HepG2 (cell line): ENCODE measurements at regions not wholly inside any gene's neighbourhood (a gene's known extent, or its start where the extent isn't known, plus 50 kb on each side); places are given as distances from the start of the nearest gene placed in this dataset.

Source experiments
- ATAC-seq: fragments of 200-7000 bp; cut with Tn5 transposase; 3 replicates; pipeline ENCODE4 v1.9.1; 2020; ENCODE audit warnings: mild to moderate bottlenecking, moderate library complexity
- BruUV-seq: library from RNA; stranded (reverse); fragments of 400-500 nt; replicated peaks from 2 replicates; lab custom pipeline; 2021; lab: Mats Ljungman, UMichigan
- CTCF ChIA-PET: fragments of 300-600 bp; formaldehyde crosslinking; extraction: SDS; loops from one replicate; lab custom pipeline; 2021; ENCODE audit warnings: low total read pairs, inconsistent platforms, low intra/inter-chr PET ratio; lab: Yijun Ruan, JAX
- POLR2A ChIA-PET: fragments of 350-600 bp; sonication (Branson Sonifier 250); formaldehyde crosslinking; loops from one replicate; lab custom pipeline; 2020; ENCODE audit warnings: antibody characterized with exemption, inconsistent platforms; lab: Yijun Ruan, JAX
- DNase-seq: peaks from one replicate; pipeline ENCODE4 v3.0.0-alpha.2; 2015; ENCODE audit warnings: low spot score
- FAIRE-seq: peaks from 3 replicates; lab custom pipeline; 2011; peaks lifted over from hg19 to GRCh38; lab: Jason Lieb, UNC
- H2AFZ ChIP-seq: one replicate; pipeline ENCODE4 v1.6.1; 2011; ENCODE audit warnings: low read length, inconsistent platforms
- H3K27ac ChIP-seq: fragments of 300-600 bp; 3 replicates; pipeline ENCODE4 v1.8.0; 2011; ENCODE audit warnings: mixed run types, mild to moderate bottlenecking, mixed read lengths, low read length, inconsistent platforms; ENCODE audit not compliant: insufficient read depth; ENCODE audit errors: extremely low read length
- H3K27me3 ChIP-seq, 2 experiments: fragments of 200-600 bp in 1 of 2; 2 replicates in 1 of 2; 3 replicates in 1 of 2; pipeline versions ENCODE4 v1.6.0 to v1.8.0; 2011; ENCODE audit warnings: low read length in 2 of 2, mild to moderate bottlenecking in 2 of 2, moderate library complexity in 2 of 2, inconsistent platforms in 1 of 2; ENCODE audit not compliant: insufficient read depth in 2 of 2, control insufficient read depth in 1 of 2
- H3K36me3 ChIP-seq, 2 experiments: fragments of 200-600 bp in 1 of 2; replicated peaks in 1 of 2; 2 replicates in 1 of 2; 3 replicates in 1 of 2; pipeline versions ENCODE4 v1.5.1 to v1.8.0; 2011; ENCODE audit warnings: low read length in 2 of 2, inconsistent platforms in 1 of 2; ENCODE audit not compliant: insufficient read depth in 2 of 2, control insufficient read depth in 1 of 2
- H3K4me1 ChIP-seq: 2 replicates; pipeline ENCODE4 v1.5.1; 2012; ENCODE audit warnings: low read length, inconsistent platforms; ENCODE audit not compliant: insufficient read depth
- H3K4me2 ChIP-seq: 2 replicates; pipeline ENCODE4 v1.6.0; 2011; ENCODE audit warnings: low read depth, low read length, inconsistent platforms
- H3K4me3 ChIP-seq, 3 experiments: fragments of 200-600 bp in 1 of 3; sonication (generic), shearing (Covaris generic) in 1 of 3; replicated peaks in 1 of 3; 2 replicates each; pipeline ENCODE4 v1.5.1; 2011 to 2016; ENCODE audit warnings: low read length in 3 of 3, inconsistent platforms in 2 of 3, low read depth in 2 of 3, mild to moderate bottlenecking in 2 of 3, control low read depth in 1 of 3, mixed read lengths in 1 of 3; ENCODE audit not compliant: insufficient read depth in 1 of 3
- H3K79me2 ChIP-seq: one replicate; pipeline ENCODE4 v1.6.1; 2011; ENCODE audit warnings: low read length, inconsistent platforms; ENCODE audit not compliant: insufficient read depth
- H3K9ac ChIP-seq: 2 replicates; pipeline ENCODE4 v1.6.0; 2011; ENCODE audit warnings: mild to moderate bottlenecking, low read depth, low read length, inconsistent platforms; ENCODE audit not compliant: insufficient read depth
- H3K9me3 ChIP-seq: 2 replicates; pipeline ENCODE4 v1.5.1; 2012; ENCODE audit warnings: mild to moderate bottlenecking, low read length
- H4K20me1 ChIP-seq: 2 replicates; pipeline ENCODE4 v1.6.0; 2011; ENCODE audit warnings: inconsistent platforms, mild to moderate bottlenecking, low read length, moderate library complexity; ENCODE audit not compliant: insufficient read depth
- CEBPB ChIP-seq: IDR thresholded peaks from 2 replicates; pipeline ENCODE4 v1.6.1; 2011; ENCODE audit warnings: low read depth, low read length, improper control_type of control experiment, borderline replicate concordance
- CEBPG ChIP-seq: IDR thresholded peaks from 2 replicates; pipeline ENCODE4 v1.6.1; 2016
- HNF4A ChIP-seq: sonication (generic); formaldehyde crosslinking; IDR thresholded peaks from 2 replicates; pipeline ENCODE4 v1.4.0; 2020; ENCODE audit warnings: missing genetic modification reagents
- MLLT10 ChIP-seq: sonication (generic); formaldehyde crosslinking; IDR thresholded peaks from 2 replicates; pipeline ENCODE4 v1.4.0; 2020; ENCODE audit warnings: missing genetic modification reagents
- NR2F1 ChIP-seq, 2 experiments: fragments of 450-650 bp in 1 of 2; formaldehyde crosslinking in 1 of 2; IDR thresholded peaks; 2 replicates each; pipeline versions ENCODE4 v1.5.0 to v1.6.1; 2016 to 2020; ENCODE audit warnings: mild to moderate bottlenecking in 1 of 2, missing compliant biosample characterization in 1 of 2, missing genetic modification reagents in 1 of 2, moderate library complexity in 1 of 2
- RARA ChIP-seq: IDR thresholded peaks from 2 replicates; pipeline ENCODE4 v1.6.1; 2016; ENCODE audit warnings: missing genetic modification reagents, missing compliant biosample characterization
- WGBS: methylation state at CpG from one replicate; pipeline ENCODE4 v1.1.6; 2017; ENCODE audit warnings: low lambda C conversion rate; 5-methylcytosine and 5-hydroxymethylcytosine counted together
- in situ Hi-C: cut with HindIII; loops from 2 replicates; pipeline ENCODE4 v1.10.0; 2017; ENCODE audit warnings: low pct_unique_long_range_greater_than_20kb; ENCODE audit not compliant: extremely low pct_ligation_motif_present
- intact Hi-C: fragments of 100-400 bp; cut with micrococcal nuclease; formaldehyde crosslinking; loops from one replicate; pipeline ENCODE4 v1.10.0; 2022; ENCODE audit not compliant: unreplicated experiment
- TF ChIP-seq, protein P1 (sequence below): sonication (generic); formaldehyde crosslinking; IDR thresholded peaks from 2 replicates; pipeline ENCODE4 v1.4.0; 2020; ENCODE audit warnings: missing genetic modification reagents
- TF ChIP-seq, protein P2 (sequence below): sonication (generic); formaldehyde crosslinking; IDR thresholded peaks from 2 replicates; pipeline ENCODE4 v1.5.0; 2020; ENCODE audit warnings: missing genetic modification reagents, mild to moderate bottlenecking, borderline replicate concordance
- TF ChIP-seq, protein P3 (sequence below): IDR thresholded peaks from 2 replicates; pipeline ENCODE4 v1.4.0; 2020; ENCODE audit warnings: mild to moderate bottlenecking, missing genetic modification reagents
- TF ChIP-seq, protein P4 (sequence below), 2 experiments: fragments of 450-650 bp in 1 of 2; sonication (generic) in 1 of 2; formaldehyde crosslinking; IDR thresholded peaks; 2 replicates each; pipeline versions ENCODE4 v1.5.0 to v1.8.0; 2020 to 2022; ENCODE audit warnings: mild to moderate bottlenecking in 1 of 2, missing genetic modification reagents in 1 of 2

GRCh38 chr11:20293531-20293930 is 70.0 kb upstream of the HTATIP2 start:
- BruUV-seq, result no TSS peak
- no peak overlapping the region for H2AFZ ChIP-seq
- H3K4me2 ChIP-seq, result no peak overlapping the region
- H3K4me3 ChIP-seq, result no peak overlapping the region
- CTCF ChIA-PET, result no interaction called here
- TF ChIP-seq NR2F1 (CRISPR knock-in tag; IDR thresholded peaks at IDR 0.05) (0 out of 4 replicates have a peak, but pooled peaks of 1 of the 2 experiments have one; percentile 24), RARA (peak; percentile 74), CEBPG (CRISPR knock-in tag) (peak; percentile 63), CEBPB (peak; percentile 73), MLLT10 (CRISPR knock-in tag) (no peak), HNF4A (CRISPR knock-in tag) (0 out of 2 replicates have a peak, but pooled peaks have one; percentile 17)
- TF ChIP-seq, protein P1, sequence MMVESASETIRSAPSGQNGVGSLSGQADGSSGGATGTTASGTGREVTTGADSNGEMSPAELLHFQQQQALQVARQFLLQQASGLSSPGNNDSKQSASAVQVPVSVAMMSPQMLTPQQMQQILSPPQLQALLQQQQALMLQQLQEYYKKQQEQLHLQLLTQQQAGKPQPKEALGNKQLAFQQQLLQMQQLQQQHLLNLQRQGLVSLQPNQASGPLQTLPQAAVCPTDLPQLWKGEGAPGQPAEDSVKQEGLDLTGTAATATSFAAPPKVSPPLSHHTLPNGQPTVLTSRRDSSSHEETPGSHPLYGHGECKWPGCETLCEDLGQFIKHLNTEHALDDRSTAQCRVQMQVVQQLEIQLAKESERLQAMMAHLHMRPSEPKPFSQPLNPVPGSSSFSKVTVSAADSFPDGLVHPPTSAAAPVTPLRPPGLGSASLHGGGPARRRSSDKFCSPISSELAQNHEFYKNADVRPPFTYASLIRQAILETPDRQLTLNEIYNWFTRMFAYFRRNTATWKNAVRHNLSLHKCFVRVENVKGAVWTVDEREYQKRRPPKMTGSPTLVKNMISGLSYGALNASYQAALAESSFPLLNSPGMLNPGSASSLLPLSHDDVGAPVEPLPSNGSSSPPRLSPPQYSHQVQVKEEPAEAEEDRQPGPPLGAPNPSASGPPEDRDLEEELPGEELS, result no peak
- TF ChIP-seq, protein P2, sequence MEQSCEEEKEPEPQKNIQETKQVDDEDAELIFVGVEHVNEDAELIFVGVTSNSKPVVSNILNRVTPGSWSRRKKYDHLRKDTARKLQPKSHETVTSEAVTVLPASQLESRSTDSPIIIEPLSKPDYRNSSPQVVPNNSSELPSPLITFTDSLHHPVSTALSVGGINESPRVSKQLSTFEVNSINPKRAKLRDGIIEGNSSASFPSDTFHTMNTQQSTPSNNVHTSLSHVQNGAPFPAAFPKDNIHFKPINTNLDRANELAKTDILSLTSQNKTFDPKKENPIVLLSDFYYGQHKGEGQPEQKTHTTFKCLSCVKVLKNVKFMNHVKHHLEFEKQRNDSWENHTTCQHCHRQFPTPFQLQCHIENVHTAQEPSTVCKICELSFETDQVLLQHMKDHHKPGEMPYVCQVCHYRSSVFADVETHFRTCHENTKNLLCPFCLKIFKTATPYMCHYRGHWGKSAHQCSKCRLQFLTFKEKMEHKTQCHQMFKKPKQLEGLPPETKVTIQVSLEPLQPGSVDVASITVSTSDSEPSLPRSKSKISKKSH (CRISPR knock-in tag), result no peak
- TF ChIP-seq, protein P3, sequence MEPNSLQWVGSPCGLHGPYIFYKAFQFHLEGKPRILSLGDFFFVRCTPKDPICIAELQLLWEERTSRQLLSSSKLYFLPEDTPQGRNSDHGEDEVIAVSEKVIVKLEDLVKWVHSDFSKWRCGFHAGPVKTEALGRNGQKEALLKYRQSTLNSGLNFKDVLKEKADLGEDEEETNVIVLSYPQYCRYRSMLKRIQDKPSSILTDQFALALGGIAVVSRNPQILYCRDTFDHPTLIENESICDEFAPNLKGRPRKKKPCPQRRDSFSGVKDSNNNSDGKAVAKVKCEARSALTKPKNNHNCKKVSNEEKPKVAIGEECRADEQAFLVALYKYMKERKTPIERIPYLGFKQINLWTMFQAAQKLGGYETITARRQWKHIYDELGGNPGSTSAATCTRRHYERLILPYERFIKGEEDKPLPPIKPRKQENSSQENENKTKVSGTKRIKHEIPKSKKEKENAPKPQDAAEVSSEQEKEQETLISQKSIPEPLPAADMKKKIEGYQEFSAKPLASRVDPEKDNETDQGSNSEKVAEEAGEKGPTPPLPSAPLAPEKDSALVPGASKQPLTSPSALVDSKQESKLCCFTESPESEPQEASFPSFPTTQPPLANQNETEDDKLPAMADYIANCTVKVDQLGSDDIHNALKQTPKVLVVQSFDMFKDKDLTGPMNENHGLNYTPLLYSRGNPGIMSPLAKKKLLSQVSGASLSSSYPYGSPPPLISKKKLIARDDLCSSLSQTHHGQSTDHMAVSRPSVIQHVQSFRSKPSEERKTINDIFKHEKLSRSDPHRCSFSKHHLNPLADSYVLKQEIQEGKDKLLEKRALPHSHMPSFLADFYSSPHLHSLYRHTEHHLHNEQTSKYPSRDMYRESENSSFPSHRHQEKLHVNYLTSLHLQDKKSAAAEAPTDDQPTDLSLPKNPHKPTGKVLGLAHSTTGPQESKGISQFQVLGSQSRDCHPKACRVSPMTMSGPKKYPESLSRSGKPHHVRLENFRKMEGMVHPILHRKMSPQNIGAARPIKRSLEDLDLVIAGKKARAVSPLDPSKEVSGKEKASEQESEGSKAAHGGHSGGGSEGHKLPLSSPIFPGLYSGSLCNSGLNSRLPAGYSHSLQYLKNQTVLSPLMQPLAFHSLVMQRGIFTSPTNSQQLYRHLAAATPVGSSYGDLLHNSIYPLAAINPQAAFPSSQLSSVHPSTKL (CRISPR knock-in tag), result peak; percentile 23; the same call in 1 of the 2 replicates
- TF ChIP-seq, protein P4, sequence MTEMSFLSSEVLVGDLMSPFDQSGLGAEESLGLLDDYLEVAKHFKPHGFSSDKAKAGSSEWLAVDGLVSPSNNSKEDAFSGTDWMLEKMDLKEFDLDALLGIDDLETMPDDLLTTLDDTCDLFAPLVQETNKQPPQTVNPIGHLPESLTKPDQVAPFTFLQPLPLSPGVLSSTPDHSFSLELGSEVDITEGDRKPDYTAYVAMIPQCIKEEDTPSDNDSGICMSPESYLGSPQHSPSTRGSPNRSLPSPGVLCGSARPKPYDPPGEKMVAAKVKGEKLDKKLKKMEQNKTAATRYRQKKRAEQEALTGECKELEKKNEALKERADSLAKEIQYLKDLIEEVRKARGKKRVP (CRISPR knock-in tag; IDR thresholded peaks at IDR 0.05), result peak in 1 of 2 experiments; percentile 35; a peak in 1 of 4 replicates
- intact Hi-C loops (no loop called here), in situ Hi-C loops (no loop called here)
- 0% methylated on average over 1 of the region's 1 CpG for WGBS
- H3K27me3 ChIP-seq, result peaks cover 0 to 2% of the 10 kb centered on the region in 2 experiments; a peak in 1 of 5 replicates
- peak; percentile 35 for DNase-seq
- H3K36me3 ChIP-seq, result no peaks in the 10 kb centered on the region
- peak; percentile 68; the same call in 1 of the 3 replicates for ATAC-seq
- no peaks in the 10 kb centered on the region for H3K4me1 ChIP-seq
- no peaks in the 10 kb centered on the region for H3K79me2 ChIP-seq
- no peak overlapping the region for H3K27ac ChIP-seq
- H4K20me1 ChIP-seq, result no peaks in the 10 kb centered on the region
- FAIRE-seq, result no peak
- POLR2A ChIA-PET, result no interaction called here
- H3K9me3 ChIP-seq, result no peaks in the 10 kb centered on the region
- no peak overlapping the region for H3K9ac ChIP-seq
